Activated CD4-positive, alpha-beta T cell treated with anti-CD3 and anti-CD28 coated beads, Interleukin-2, amount 10 ng/mL, durations not matched to agents 7 days and 5 days (primary cell): ENCODE measurements at regions not wholly inside any gene's neighbourhood (a gene's known extent, or its start where the extent isn't known, plus 50 kb on each side); places are given as distances from the start of the nearest gene placed in this dataset.

Experiments
- CTCF ChIA-PET: fragments of 350-600 bp; sonication (Branson Sonifier 250); formaldehyde crosslinking; loops from one replicate; lab custom pipeline; 2021; ENCODE audit warnings: antibody characterized with exemption; lab: Charles Lee
- POLR2A ChIA-PET: fragments of 350-600 bp; sonication (Branson Sonifier 250); formaldehyde crosslinking; loops from one replicate; lab custom pipeline; 2021; ENCODE audit warnings: antibody characterized with exemption; lab: Charles Lee
- DNase-seq: peaks from one replicate; pipeline ENCODE4 v3.0.0-alpha.2; 2020
- H3K27ac Mint-ChIP-seq: one replicate; pipeline ENCODE4 v1.8.0; 2021; ENCODE audit warnings: mild to moderate bottlenecking, moderate library complexity, mixed read lengths
- H3K27me3 Mint-ChIP-seq: one replicate; pipeline ENCODE4 v1.8.0; 2021; ENCODE audit warnings: mixed read lengths
- H3K36me3 Mint-ChIP-seq: one replicate; pipeline ENCODE4 v1.8.0; 2021; ENCODE audit warnings: low read depth, mixed read lengths
- H3K4me1 Mint-ChIP-seq: one replicate; pipeline ENCODE4 v1.8.0; 2021; ENCODE audit warnings: mixed read lengths
- H3K4me3 Mint-ChIP-seq: one replicate; pipeline ENCODE4 v1.8.0; 2021; ENCODE audit warnings: mild to moderate bottlenecking, moderate library complexity, mixed read lengths
- H3K9me3 Mint-ChIP-seq: one replicate; pipeline ENCODE4 v1.8.0; 2021; ENCODE audit warnings: mixed read lengths

DNA sequence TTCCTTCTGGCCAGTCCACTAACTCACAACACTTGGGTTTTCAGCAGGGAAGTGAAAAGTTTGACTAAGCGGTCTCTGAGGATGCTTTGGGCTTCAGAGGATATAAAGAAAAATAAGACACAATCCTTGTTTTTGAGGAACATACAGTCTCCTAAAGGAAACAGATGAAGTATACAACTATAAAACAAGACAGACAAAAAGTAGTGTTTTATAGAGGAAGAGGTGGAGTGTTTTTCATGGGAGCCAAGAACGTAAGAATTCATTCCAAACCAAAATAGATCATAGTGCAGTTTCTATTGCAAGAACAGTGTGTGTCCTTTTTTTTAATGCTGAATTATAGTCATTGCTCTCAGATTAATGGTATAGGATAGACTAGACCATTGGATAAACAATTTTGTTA is 586.9 kb upstream of the BRINP1 start:
- DNase-seq = no peak
- H3K27ac Mint-ChIP-seq = no peak overlapping the region
- no peaks in the 10 kb centered on the region for H3K36me3 Mint-ChIP-seq
- no peaks in the 10 kb centered on the region for H3K4me1 Mint-ChIP-seq
- H3K4me3 Mint-ChIP-seq = no peak overlapping the region
- CTCF ChIA-PET = interaction anchor here (0.7 kb wide), 1 partner anchor 11 kb away, joined by 3 read pairs; no protein-coding TSS in a partner anchor
- POLR2A ChIA-PET = no interaction called here
- H3K27me3 Mint-ChIP-seq = no peaks in the 10 kb centered on the region
- no peaks in the 10 kb centered on the region for H3K9me3 Mint-ChIP-seq

GRCh38 chr9:119955276-119955675 is 586.0 kb upstream of the BRINP1 start:
- Mint-ChIP-seq H3K4me1 (no peaks in the 10 kb centered on the region), H3K9me3 (no peaks in the 10 kb centered on the region), H3K27ac (no peak overlapping the region), H3K4me3 (no peak overlapping the region), H3K27me3 (no peaks in the 10 kb centered on the region), H3K36me3 (no peaks in the 10 kb centered on the region)
- POLR2A ChIA-PET = no interaction called here
- CTCF ChIA-PET = interaction anchor here (1.6 kb wide), 1 partner anchor 13 kb away, joined by 4 read pairs; no protein-coding TSS in a partner anchor
- DNase-seq = no peak

DNA sequence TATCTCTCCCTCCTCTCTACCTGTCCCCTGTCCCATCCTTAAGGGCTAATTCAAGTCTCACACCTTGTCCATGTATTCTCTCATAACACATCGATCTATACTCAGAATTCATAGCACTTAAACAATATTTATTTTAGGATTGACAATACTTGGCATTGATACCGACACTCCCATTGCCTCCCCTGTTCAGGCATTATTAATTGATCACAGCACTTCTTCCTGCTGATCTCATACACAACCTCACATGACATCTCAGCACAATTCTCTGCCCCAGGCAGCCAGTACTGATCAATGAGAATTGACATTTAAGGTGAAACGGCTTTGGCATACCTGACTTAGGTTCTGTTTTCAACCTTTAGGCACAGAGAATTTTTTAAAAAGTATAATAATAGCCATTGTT is 582.4 kb upstream of the BRINP1 start:
- H3K27ac Mint-ChIP-seq = no peak overlapping the region
- no peaks in the 10 kb centered on the region for H3K36me3 Mint-ChIP-seq
- POLR2A ChIA-PET = no interaction called here

DNA sequence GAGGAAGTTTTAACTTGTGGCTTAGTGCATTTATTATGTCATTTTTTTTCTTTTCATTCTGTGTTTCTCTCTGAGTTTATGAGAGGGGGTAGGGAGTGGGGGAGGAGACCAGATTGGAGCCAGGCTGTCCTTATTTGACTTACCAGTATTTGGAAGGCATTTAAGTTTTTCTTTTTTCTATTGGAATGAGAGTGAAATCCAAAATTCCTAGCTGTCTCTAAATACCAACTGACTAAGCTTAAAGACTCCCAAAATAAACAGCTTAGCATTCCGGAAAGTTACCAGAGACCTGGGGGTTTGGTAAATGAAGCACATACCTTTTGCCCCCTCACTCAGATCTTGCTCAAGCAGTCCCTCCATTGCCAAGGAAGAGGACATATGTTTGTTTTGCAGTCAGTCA is 581.9 kb upstream of the BRINP1 start:
- Mint-ChIP-seq H3K4me1 (no peaks in the 10 kb centered on the region), H3K9me3 (no peaks in the 10 kb centered on the region), H3K27ac (no peak overlapping the region), H3K4me3 (no peak overlapping the region), H3K27me3 (no peaks in the 10 kb centered on the region), H3K36me3 (no peaks in the 10 kb centered on the region)
- POLR2A ChIA-PET = no interaction called here
- DNase-seq = no peak
- CTCF ChIA-PET = no interaction called here

More for the DNA sequence above, 582.4 kb upstream of the BRINP1 start:
- CTCF ChIA-PET = no interaction called here
- no peaks in the 10 kb centered on the region for H3K4me1 Mint-ChIP-seq
- H3K27me3 Mint-ChIP-seq = no peaks in the 10 kb centered on the region
- H3K9me3 Mint-ChIP-seq = no peaks in the 10 kb centered on the region
- no peak overlapping the region for H3K4me3 Mint-ChIP-seq
- DNase-seq = no peak

DNA sequence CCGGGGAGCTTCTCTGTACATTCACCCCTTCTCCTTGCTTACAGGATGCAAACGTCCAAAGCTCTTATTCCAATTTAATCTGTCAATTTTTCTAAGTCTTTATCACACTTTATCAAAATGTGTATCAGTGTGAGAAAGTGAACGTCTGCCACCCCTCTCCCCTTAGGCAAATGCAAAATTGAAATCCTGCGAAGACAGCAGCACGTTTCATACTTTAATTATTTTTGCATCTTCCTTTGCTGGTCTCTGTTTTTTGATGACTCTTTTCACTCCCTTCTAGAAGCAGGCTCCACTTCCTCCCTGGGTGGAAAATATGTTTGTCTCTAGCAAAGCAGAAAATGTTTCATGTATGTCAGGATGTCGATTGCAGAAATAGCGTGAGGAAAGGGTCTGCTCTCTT is 576.5 kb upstream of the BRINP1 start:
- POLR2A ChIA-PET = no interaction called here
- no peak for DNase-seq
- CTCF ChIA-PET = no interaction called here
- Mint-ChIP-seq H3K27ac (no peak overlapping the region), H3K36me3 (no peaks in the 10 kb centered on the region), H3K9me3 (no peaks in the 10 kb centered on the region), H3K4me1 (no peaks in the 10 kb centered on the region), H3K4me3 (no peak overlapping the region), H3K27me3 (no peaks in the 10 kb centered on the region)

GRCh38 chr9:119941091-119941490 is 571.9 kb upstream of the BRINP1 start:
- DNase-seq = no peak
- Mint-ChIP-seq H3K4me1 (no peaks in the 10 kb centered on the region), H3K27me3 (no peaks in the 10 kb centered on the region), H3K4me3 (no peak overlapping the region), H3K36me3 (no peaks in the 10 kb centered on the region), H3K9me3 (no peaks in the 10 kb centered on the region), H3K27ac (no peak overlapping the region)
- ChIA-PET POLR2A (interaction anchor here (0.5 kb wide), 1 partner anchor 12 kb away, joined by 6 read pairs; no protein-coding TSS in a partner anchor), CTCF (no interaction called here)

GRCh38 chr9:119938871-119939270 is 569.6 kb upstream of the BRINP1 start:
- Mint-ChIP-seq H3K9me3 (no peaks in the 10 kb centered on the region), H3K27ac (no peak overlapping the region), H3K27me3 (no peaks in the 10 kb centered on the region), H3K36me3 (no peaks in the 10 kb centered on the region), H3K4me1 (no peaks in the 10 kb centered on the region), H3K4me3 (no peak overlapping the region)
- DNase-seq = no peak
- POLR2A ChIA-PET = no interaction called here
- CTCF ChIA-PET = no interaction called here

DNA sequence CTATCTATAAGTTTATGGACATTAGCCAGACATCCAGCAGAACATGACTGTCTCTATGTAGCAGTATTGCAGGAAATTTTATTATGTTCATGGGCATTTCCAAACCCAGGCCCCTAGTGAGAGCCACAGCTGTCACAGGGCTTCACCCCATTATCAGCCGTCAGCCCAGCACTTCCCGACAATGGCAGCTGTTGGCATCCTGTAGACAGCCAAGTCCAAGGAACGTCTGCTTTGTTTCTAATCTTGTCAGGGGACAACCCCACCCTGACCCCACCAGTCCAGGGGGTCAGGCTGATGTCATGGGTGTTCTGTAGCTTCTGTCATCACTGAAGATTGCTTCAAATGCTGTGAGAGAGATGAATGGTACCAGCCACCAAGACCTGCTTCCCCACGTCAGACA is 565.3 kb upstream of the BRINP1 start:
- no peak for DNase-seq
- Mint-ChIP-seq H3K36me3 (no peaks in the 10 kb centered on the region), H3K27me3 (no peaks in the 10 kb centered on the region), H3K27ac (no peak overlapping the region), H3K4me1 (no peaks in the 10 kb centered on the region), H3K9me3 (no peaks in the 10 kb centered on the region), H3K4me3 (no peak overlapping the region)
- ChIA-PET CTCF (no interaction called here), POLR2A (no interaction called here)

- ChIA-PET POLR2A (no interaction called here), CTCF (no interaction called here)
- Mint-ChIP-seq H3K27me3 (no peaks in the 10 kb centered on the region), H3K36me3 (no peaks in the 10 kb centered on the region), H3K4me3 (no peak overlapping the region), H3K27ac (no peak overlapping the region), H3K4me1 (no peaks in the 10 kb centered on the region), H3K9me3 (no peaks in the 10 kb centered on the region)
- no peak for DNase-seq
Observed at GRCh38 chr9:119933191-119933590, 564.0 kb upstream of the BRINP1 start.

DNA sequence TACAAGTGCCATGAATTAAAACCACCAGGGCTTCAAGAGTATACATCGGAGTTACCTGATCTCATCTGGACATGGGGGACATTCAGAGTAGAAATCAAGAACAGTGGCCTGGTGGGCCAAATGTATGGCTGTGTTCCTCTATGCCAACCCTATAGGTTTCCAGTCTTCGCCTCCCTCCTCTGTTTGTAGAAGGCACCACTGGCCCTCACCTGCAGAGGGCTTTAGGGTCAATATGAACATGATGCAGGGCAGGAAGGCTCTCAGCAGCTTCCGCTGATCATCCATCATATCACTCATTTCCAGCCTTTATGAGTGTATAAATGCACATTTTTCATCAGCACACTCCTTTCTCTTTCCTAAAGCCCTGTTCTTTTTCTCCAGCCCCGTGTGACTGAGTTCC is 555.5 kb upstream of the BRINP1 start:
- ChIA-PET POLR2A (no interaction called here), CTCF (no interaction called here)
- no peaks in the 10 kb centered on the region for H3K4me1 Mint-ChIP-seq
- H3K9me3 Mint-ChIP-seq = peaks cover 2% of the 10 kb centered on the region
- DNase-seq = no peak
- no peaks in the 10 kb centered on the region for H3K27me3 Mint-ChIP-seq
- H3K4me3 Mint-ChIP-seq = no peak overlapping the region
- H3K36me3 Mint-ChIP-seq = no peaks in the 10 kb centered on the region
- no peak overlapping the region for H3K27ac Mint-ChIP-seq

DNA sequence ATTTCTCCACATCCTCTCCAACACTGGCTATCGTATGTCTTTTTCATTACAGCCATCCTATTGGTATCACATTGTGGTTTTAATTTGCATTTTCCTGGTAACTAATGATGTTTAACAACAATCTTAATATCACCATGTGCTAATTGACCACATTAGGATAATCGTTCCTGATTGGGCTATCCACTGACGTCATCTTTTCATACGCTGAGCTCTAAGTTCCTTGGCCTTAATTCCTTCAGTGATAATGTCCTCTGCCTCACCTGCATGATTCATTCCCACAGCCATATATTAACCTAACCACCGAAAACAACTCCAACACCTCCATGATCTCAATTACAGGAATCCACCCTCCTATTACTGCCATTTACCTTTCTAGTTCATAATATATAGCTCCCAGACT is 547.9 kb upstream of the BRINP1 start:
- Mint-ChIP-seq H3K4me3 (no peak overlapping the region), H3K27me3 (no peaks in the 10 kb centered on the region), H3K36me3 (no peaks in the 10 kb centered on the region), H3K27ac (no peak overlapping the region), H3K9me3 (peaks cover 2% of the 10 kb centered on the region), H3K4me1 (no peaks in the 10 kb centered on the region)
- POLR2A ChIA-PET = no interaction called here
- CTCF ChIA-PET = no interaction called here
- no peak for DNase-seq

DNA sequence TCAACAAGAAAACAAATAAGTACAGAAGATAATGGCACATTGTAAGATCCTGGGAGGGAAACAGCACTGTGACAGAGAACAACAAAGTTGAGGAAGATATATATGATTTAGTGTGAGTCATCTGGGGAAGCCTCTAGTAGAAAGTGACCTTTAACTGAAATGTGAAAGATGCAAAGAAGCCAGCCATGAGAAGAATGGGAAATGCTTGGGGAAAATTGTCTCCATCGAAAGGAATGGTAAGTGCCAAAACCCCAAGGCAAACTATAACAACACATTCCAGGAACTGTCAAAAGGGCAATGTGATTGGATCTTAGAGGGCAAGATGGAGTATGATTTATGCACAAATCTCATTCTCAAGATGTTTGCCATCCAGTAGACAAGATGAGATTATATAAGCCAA is 537.8 kb upstream of the BRINP1 start:
- DNase-seq = no peak
- Mint-ChIP-seq H3K27ac (no peak overlapping the region), H3K9me3 (no peaks in the 10 kb centered on the region), H3K4me1 (no peaks in the 10 kb centered on the region), H3K4me3 (no peak overlapping the region), H3K27me3 (no peaks in the 10 kb centered on the region), H3K36me3 (no peaks in the 10 kb centered on the region)
- CTCF ChIA-PET = no interaction called here
- POLR2A ChIA-PET = no interaction called here

DNA sequence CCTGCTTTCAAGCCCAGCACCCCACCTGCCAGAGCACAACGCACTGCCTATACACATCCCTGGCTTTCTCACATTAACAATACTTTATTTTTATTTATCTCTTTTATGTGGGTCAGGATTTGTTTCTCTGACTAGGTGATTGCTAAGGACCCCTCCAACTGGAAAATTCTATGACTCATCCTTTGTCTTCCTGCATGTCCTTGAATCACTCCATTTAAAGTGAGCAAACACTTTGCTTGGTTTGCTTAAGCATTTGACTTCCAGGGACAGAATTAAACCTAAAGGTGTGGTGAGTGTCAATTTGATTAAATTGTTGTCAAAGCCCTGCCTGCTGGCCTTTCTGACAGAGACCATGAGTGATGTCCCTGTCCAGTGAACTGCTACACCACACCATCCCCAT is 536.5 kb upstream of the BRINP1 start:
- Mint-ChIP-seq H3K4me1 (no peaks in the 10 kb centered on the region), H3K9me3 (no peaks in the 10 kb centered on the region), H3K4me3 (no peak overlapping the region), H3K27me3 (no peaks in the 10 kb centered on the region), H3K27ac (no peak overlapping the region), H3K36me3 (no peaks in the 10 kb centered on the region)
- ChIA-PET POLR2A (no interaction called here), CTCF (no interaction called here)
- DNase-seq = no peak

GRCh38 chr9:119903851-119904250 is 534.6 kb upstream of the BRINP1 start:
- POLR2A ChIA-PET = no interaction called here
- Mint-ChIP-seq H3K4me3 (no peak overlapping the region), H3K27ac (no peak overlapping the region), H3K27me3 (no peaks in the 10 kb centered on the region), H3K9me3 (no peaks in the 10 kb centered on the region), H3K36me3 (no peaks in the 10 kb centered on the region), H3K4me1 (no peaks in the 10 kb centered on the region)
- CTCF ChIA-PET = no interaction called here
- no peak for DNase-seq
